Activated CD4-positive, alpha-beta T cell treated with anti-CD3 and anti-CD28 coated beads, Interleukin-2, amount 10 ng/mL, durations not matched to agents 7 days and 5 days (primary cell): ENCODE measurements at regions not wholly inside any gene's neighbourhood (a gene's known extent, or its start where the extent isn't known, plus 50 kb on each side); places are given as distances from the start of the nearest gene placed in this dataset.

Experiments
- CTCF ChIA-PET: fragments of 350-600 bp; sonication (Branson Sonifier 250); formaldehyde crosslinking; loops from one replicate; lab custom pipeline; 2021; ENCODE audit warnings: antibody characterized with exemption; lab: Charles Lee
- POLR2A ChIA-PET: fragments of 350-600 bp; sonication (Branson Sonifier 250); formaldehyde crosslinking; loops from one replicate; lab custom pipeline; 2021; ENCODE audit warnings: antibody characterized with exemption; lab: Charles Lee
- DNase-seq: peaks from one replicate; pipeline ENCODE4 v3.0.0-alpha.2; 2020
- H3K27ac Mint-ChIP-seq: one replicate; pipeline ENCODE4 v1.8.0; 2021; ENCODE audit warnings: mild to moderate bottlenecking, moderate library complexity, mixed read lengths
- H3K27me3 Mint-ChIP-seq: one replicate; pipeline ENCODE4 v1.8.0; 2021; ENCODE audit warnings: mixed read lengths
- H3K36me3 Mint-ChIP-seq: one replicate; pipeline ENCODE4 v1.8.0; 2021; ENCODE audit warnings: low read depth, mixed read lengths
- H3K4me1 Mint-ChIP-seq: one replicate; pipeline ENCODE4 v1.8.0; 2021; ENCODE audit warnings: mixed read lengths
- H3K4me3 Mint-ChIP-seq: one replicate; pipeline ENCODE4 v1.8.0; 2021; ENCODE audit warnings: mild to moderate bottlenecking, moderate library complexity, mixed read lengths
- H3K9me3 Mint-ChIP-seq: one replicate; pipeline ENCODE4 v1.8.0; 2021; ENCODE audit warnings: mixed read lengths

- Mint-ChIP-seq H3K4me3 (no peak overlapping the region), H3K27me3 (peaks cover 2% of the 10 kb centered on the region), H3K4me1 (no peaks in the 10 kb centered on the region), H3K36me3 (no peaks in the 10 kb centered on the region), H3K9me3 (no peaks in the 10 kb centered on the region), H3K27ac (no peak overlapping the region)
- ChIA-PET POLR2A (no interaction called here), CTCF (no interaction called here)
- DNase-seq: no peak
Observed at GRCh38 chr10:120385992-120386391, 71.0 kb upstream of the PLPP4 start.

- POLR2A ChIA-PET: no interaction called here
- H3K27ac Mint-ChIP-seq: no peak overlapping the region
- no peaks in the 10 kb centered on the region for H3K36me3 Mint-ChIP-seq
- no peaks in the 10 kb centered on the region for H3K9me3 Mint-ChIP-seq
- no peak for DNase-seq
- peaks cover 2% of the 10 kb centered on the region for H3K27me3 Mint-ChIP-seq
- CTCF ChIA-PET: no interaction called here
- H3K4me1 Mint-ChIP-seq: no peaks in the 10 kb centered on the region
- H3K4me3 Mint-ChIP-seq: no peak overlapping the region
Observed at GRCh38 chr10:120386896-120387295, 70.1 kb upstream of the PLPP4 start.

GRCh38 chr10:120387326-120387725 is 69.7 kb upstream of the PLPP4 start:
- Mint-ChIP-seq H3K4me1 (no peaks in the 10 kb centered on the region), H3K27me3 (peaks cover 2% of the 10 kb centered on the region), H3K27ac (no peak overlapping the region), H3K4me3 (no peak overlapping the region), H3K36me3 (no peaks in the 10 kb centered on the region), H3K9me3 (no peaks in the 10 kb centered on the region)
- ChIA-PET POLR2A (no interaction called here), CTCF (no interaction called here)
- no peak for DNase-seq

GRCh38 chr10:120392245-120392644 is 64.8 kb upstream of the PLPP4 start:
- Mint-ChIP-seq H3K4me1 (no peaks in the 10 kb centered on the region), H3K27me3 (no peaks in the 10 kb centered on the region), H3K9me3 (no peaks in the 10 kb centered on the region), H3K27ac (no peak overlapping the region), H3K36me3 (no peaks in the 10 kb centered on the region), H3K4me3 (no peak overlapping the region)
- ChIA-PET POLR2A (no interaction called here), CTCF (no interaction called here)
- DNase-seq: no peak

- ChIA-PET POLR2A (no interaction called here), CTCF (no interaction called here)
- no peak overlapping the region for H3K4me3 Mint-ChIP-seq
- no peaks in the 10 kb centered on the region for H3K9me3 Mint-ChIP-seq
- H3K27me3 Mint-ChIP-seq: no peaks in the 10 kb centered on the region
- no peak for DNase-seq
- H3K36me3 Mint-ChIP-seq: no peaks in the 10 kb centered on the region
- H3K27ac Mint-ChIP-seq: no peak overlapping the region
- H3K4me1 Mint-ChIP-seq: no peaks in the 10 kb centered on the region
Observed at GRCh38 chr10:120392671-120393079, 64.4 kb upstream of the PLPP4 start.

- Mint-ChIP-seq H3K9me3 (no peaks in the 10 kb centered on the region), H3K36me3 (no peaks in the 10 kb centered on the region)
Observed at GRCh38 chr10:120394446-120394845, 62.6 kb upstream of the PLPP4 start.

GRCh38 chr10:120396228-120396627 is 60.8 kb upstream of the PLPP4 start:
- H3K27ac Mint-ChIP-seq: no peak overlapping the region
- no peaks in the 10 kb centered on the region for H3K9me3 Mint-ChIP-seq
- H3K4me3 Mint-ChIP-seq: no peak overlapping the region
- POLR2A ChIA-PET: no interaction called here
- H3K27me3 Mint-ChIP-seq: no peaks in the 10 kb centered on the region
- no peaks in the 10 kb centered on the region for H3K4me1 Mint-ChIP-seq
- no peak for DNase-seq
- CTCF ChIA-PET: no interaction called here
- H3K36me3 Mint-ChIP-seq: no peaks in the 10 kb centered on the region

More at GRCh38 chr10:120394446-120394845, 62.6 kb upstream of the PLPP4 start:
- ChIA-PET CTCF (no interaction called here), POLR2A (no interaction called here)
- no peak overlapping the region for H3K4me3 Mint-ChIP-seq
- no peak for DNase-seq
- H3K27ac Mint-ChIP-seq: no peak overlapping the region
- H3K27me3 Mint-ChIP-seq: no peaks in the 10 kb centered on the region
- no peaks in the 10 kb centered on the region for H3K4me1 Mint-ChIP-seq

GRCh38 chr10:120398180-120398579 is 58.8 kb upstream of the PLPP4 start:
- Mint-ChIP-seq H3K4me1 (no peaks in the 10 kb centered on the region), H3K4me3 (no peak overlapping the region), H3K27me3 (no peaks in the 10 kb centered on the region), H3K36me3 (no peaks in the 10 kb centered on the region), H3K9me3 (no peaks in the 10 kb centered on the region), H3K27ac (no peak overlapping the region)
- DNase-seq: no peak
- ChIA-PET POLR2A (no interaction called here), CTCF (no interaction called here)

- H3K9me3 Mint-ChIP-seq: no peaks in the 10 kb centered on the region
- ChIA-PET POLR2A (no interaction called here), CTCF (no interaction called here)
- DNase-seq: no peak
- H3K4me3 Mint-ChIP-seq: no peak overlapping the region
- no peaks in the 10 kb centered on the region for H3K4me1 Mint-ChIP-seq
- no peak overlapping the region for H3K27ac Mint-ChIP-seq
- H3K36me3 Mint-ChIP-seq: no peaks in the 10 kb centered on the region
- H3K27me3 Mint-ChIP-seq: no peaks in the 10 kb centered on the region
Observed at GRCh38 chr10:120400601-120401000, 56.4 kb upstream of the PLPP4 start.

GRCh38 chr10:120402147-120402766 is 54.8 kb upstream of the PLPP4 start:
- no peaks in the 10 kb centered on the region for H3K36me3 Mint-ChIP-seq
- POLR2A ChIA-PET: no interaction called here
- no peak overlapping the region for H3K4me3 Mint-ChIP-seq
- no peaks in the 10 kb centered on the region for H3K4me1 Mint-ChIP-seq
- no peak for DNase-seq
- no peaks in the 10 kb centered on the region for H3K27me3 Mint-ChIP-seq
- no peak overlapping the region for H3K27ac Mint-ChIP-seq
- no peaks in the 10 kb centered on the region for H3K9me3 Mint-ChIP-seq
- CTCF ChIA-PET: no interaction called here

GRCh38 chr10:120403109-120403508 is 53.9 kb upstream of the PLPP4 start:
- H3K4me1 Mint-ChIP-seq: no peaks in the 10 kb centered on the region

GRCh38 chr10:120406376-120406775 is 50.7 kb upstream of the PLPP4 start:
- no peaks in the 10 kb centered on the region for H3K27me3 Mint-ChIP-seq
- H3K4me3 Mint-ChIP-seq: no peak overlapping the region
- no peaks in the 10 kb centered on the region for H3K36me3 Mint-ChIP-seq
- H3K9me3 Mint-ChIP-seq: no peaks in the 10 kb centered on the region
- CTCF ChIA-PET: interaction anchor here (0.8 kb wide), 1 partner anchor 31 kb away, joined by 3 read pairs; no protein-coding TSS in a partner anchor
- no peak overlapping the region for H3K27ac Mint-ChIP-seq
- DNase-seq: no peak
- no peaks in the 10 kb centered on the region for H3K4me1 Mint-ChIP-seq
- POLR2A ChIA-PET: no interaction called here

More at GRCh38 chr10:120403109-120403508, 53.9 kb upstream of the PLPP4 start:
- POLR2A ChIA-PET: interaction anchor here (0.6 kb wide), 1 partner anchor 25 kb away, joined by 3 read pairs; no protein-coding TSS in a partner anchor
- Mint-ChIP-seq H3K4me3 (no peak overlapping the region), H3K36me3 (no peaks in the 10 kb centered on the region), H3K27ac (no peak overlapping the region), H3K27me3 (no peaks in the 10 kb centered on the region), H3K9me3 (no peaks in the 10 kb centered on the region)
- CTCF ChIA-PET: no interaction called here
- no peak for DNase-seq
